Cardiac fibroblast (primary cell): ENCODE measurements at regions not wholly inside any gene's neighbourhood (a gene's known extent, or its start where the extent isn't known, plus 50 kb on each side); places are given as distances from the start of the nearest gene placed in this dataset.
A peak's percentile ranks its signal among the peaks of the same experiment; 100 is the strongest.
"Not testable (repeated sequence)": the region's sequence is repeated elsewhere in the genome, so short reads cannot be mapped to it uniquely, and the experiment has no call there.

ENCODE experiments used
- DNase-seq, 2 donors: peaks; one replicate each; pipeline versions ENCODE4 v3.0.0 to v3.0.0-alpha.2; 2010; ENCODE audit warnings: low read depth in 2 of 2
- H3K4me3 ChIP-seq, 2 donors: replicated peaks in 1 of 2; 1 replicate in 1 of 2; 2 replicates in 1 of 2; pipeline ENCODE4 v1.5.1; 2011; ENCODE audit warnings: low read depth in 2 of 2, low read length in 2 of 2, mild to moderate bottlenecking in 2 of 2, moderate library complexity in 1 of 2
- CTCF ChIP-seq: IDR thresholded peaks from one replicate; pipeline ENCODE4 v1.5.1; 2011; ENCODE audit warnings: low read depth, mild to moderate bottlenecking, low read length, inconsistent platforms

- H3K4me3 ChIP-seq, result no peak overlapping the region
- no peak for DNase-seq
- no peak for TF ChIP-seq CTCF
Measured at GRCh38 chr13:80677227-80677626, 336.3 kb upstream of the SPRY2 start.

GRCh38 chr13:80675442-80675841, 334.5 kb upstream of the SPRY2 start:
- not testable (repeated sequence) for DNase-seq, H3K4me3 ChIP-seq

GRCh38 chr13:80671773-80672172, 330.8 kb upstream of the SPRY2 start:
- TF ChIP-seq CTCF, result no peak
- H3K4me3 ChIP-seq, result no peak overlapping the region
- DNase-seq, result no peak

GRCh38 chr13:80669112-80669511, 328.2 kb upstream of the SPRY2 start:
- peak in 1 of 2 donors; percentile 12 for DNase-seq
- no peak for TF ChIP-seq CTCF
- no peak overlapping the region for H3K4me3 ChIP-seq

GRCh38 chr13:80668452-80668851, 327.5 kb upstream of the SPRY2 start:
- no peak for DNase-seq
- TF ChIP-seq CTCF, result no peak
- no peak overlapping the region for H3K4me3 ChIP-seq

DNA sequence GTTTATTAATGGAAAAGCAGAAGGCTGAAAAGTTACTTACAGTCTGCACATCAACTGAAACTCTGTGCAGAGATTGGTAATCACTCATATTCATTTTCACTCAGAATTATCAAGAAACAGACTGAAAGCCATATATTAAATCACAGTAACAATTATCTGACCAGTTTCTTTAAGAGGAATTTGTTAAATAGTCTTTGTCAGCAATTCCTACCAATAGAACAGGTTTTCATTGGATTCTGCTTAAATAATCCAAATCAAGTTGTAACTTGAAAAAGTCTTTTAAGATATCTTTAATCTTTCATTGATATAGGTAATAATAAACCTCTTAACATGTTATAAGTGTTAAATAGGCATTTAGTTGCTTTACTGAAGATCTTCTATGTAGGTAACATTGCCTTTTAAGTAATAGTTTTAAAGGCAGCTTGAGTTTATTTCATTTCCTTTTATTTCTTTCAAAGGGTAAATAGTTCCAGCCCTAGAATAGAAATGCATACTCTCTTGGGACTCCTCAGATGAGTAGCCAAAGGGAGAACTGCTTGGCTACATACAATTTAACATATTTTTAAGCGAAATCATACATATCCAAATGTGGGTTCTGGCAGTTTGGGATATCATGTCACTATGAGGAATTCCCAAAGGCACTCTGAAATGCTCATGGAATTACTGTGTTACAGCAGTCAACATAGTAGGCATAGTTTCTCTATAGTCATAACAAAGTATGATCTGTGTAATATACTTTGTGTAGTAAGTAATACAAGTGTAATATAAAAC, 326.0 kb upstream of the SPRY2 start:
- DNase-seq, result peak; percentile 72 to 89
- no peak for TF ChIP-seq CTCF
- H3K4me3 ChIP-seq, result no peak overlapping the region

GRCh38 chr13:80665792-80666333, 324.9 kb upstream of the SPRY2 start:
- peak in 1 of 2 donors; percentile 27 for DNase-seq
- H3K4me3 ChIP-seq, result no peak overlapping the region
- TF ChIP-seq CTCF, result no peak
